ENCODE measurements at regions not wholly inside any gene's neighbourhood (a gene's known extent, or its start where the extent isn't known, plus 50 kb on each side); places are given as distances from the start of the nearest gene placed in this dataset.

- DNase-seq = no peak
Measured at GRCh38 chr15:97817276-97817890, 143.1 kb upstream of the ARRDC4 start.

DNA sequence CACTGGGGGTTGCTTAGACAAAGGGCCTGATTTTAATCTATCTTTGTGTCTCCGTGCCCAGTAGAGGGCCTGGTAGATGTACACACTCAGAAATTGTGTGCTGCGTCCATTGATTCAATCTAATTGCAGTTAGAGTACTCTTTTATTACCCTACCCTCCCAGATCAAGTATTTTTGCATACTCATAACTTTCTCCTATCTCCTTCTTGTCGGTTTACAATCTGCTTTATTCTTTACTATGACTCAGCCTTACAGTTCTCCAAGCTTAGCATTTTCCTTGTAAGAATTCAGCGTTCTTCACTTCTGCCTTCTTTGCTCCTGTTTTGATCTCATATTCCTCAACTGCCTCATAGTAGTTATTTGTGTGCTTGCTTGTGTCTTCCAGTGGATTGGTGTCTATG lies 124.5 kb upstream of the ARRDC4 start:
- no peak for DNase-seq

DNA sequence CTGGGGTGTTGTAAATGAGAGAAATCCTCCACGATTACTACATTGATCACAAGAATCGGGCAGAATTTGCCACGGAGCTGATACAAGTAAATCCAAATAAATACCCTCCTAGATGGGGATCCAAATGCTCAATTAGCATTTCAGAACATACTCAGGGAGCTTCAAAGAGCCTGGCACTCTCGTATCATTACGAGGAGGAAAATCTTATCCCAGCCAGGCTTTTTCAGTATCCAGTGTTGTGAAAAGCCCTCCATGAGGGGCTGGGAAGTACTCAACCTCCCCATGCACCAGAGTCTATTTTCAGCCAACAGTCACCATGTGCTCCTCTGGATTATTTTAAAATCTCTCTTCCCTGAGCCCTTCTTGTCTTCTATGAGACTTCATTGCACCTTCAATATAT lies 122.6 kb upstream of the ARRDC4 start:
- DNase-seq = no peak

GRCh38 chr15:97838606-97839210 lies 121.8 kb upstream of the ARRDC4 start:
- no peak for DNase-seq

- DNase-seq = no peak
Measured at GRCh38 chr15:97840501-97840900, 120.0 kb upstream of the ARRDC4 start.

DNA sequence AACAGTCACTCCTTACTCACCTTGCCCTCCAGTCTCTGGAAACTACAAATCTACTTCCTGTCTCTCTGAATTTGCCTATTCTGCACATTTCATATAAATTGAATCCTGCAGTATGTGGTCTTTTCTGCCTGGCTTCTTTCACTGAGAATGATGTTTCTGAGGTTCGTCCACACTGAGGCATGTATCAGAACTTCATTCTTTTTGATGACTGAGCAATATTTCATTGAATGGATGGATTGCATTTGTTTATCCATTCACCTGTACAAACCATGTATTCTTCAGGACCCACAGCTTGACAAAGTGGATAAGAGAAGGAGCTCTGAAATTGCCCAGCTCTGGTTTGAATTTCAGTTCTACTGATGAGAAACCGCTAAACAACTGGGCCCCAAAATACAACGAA lies 118.9 kb upstream of the ARRDC4 start:
- DNase-seq = no peak

DNA sequence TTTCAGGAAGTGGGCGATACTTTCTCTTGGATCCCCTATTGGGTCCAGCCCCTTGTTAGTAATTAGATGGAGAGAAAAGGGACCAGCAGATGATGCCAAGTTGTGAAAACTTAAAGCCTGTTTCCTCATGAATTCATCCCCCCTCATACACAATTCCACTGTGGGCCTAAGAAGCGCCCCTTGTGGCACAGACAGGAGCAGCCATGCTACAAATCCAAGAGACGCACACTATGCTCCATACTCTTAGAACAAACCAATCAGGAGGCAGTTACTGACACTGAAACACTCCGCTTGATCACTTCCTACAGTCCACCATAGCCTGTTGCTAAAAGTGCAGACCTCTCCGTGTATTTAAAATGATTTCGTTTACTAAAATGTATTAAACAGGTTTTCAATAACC lies 111.3 kb upstream of the ARRDC4 start:
- no peak for DNase-seq

- no peak for DNase-seq
Measured at GRCh38 chr15:97858296-97858695, 102.2 kb upstream of the ARRDC4 start.

DNA sequence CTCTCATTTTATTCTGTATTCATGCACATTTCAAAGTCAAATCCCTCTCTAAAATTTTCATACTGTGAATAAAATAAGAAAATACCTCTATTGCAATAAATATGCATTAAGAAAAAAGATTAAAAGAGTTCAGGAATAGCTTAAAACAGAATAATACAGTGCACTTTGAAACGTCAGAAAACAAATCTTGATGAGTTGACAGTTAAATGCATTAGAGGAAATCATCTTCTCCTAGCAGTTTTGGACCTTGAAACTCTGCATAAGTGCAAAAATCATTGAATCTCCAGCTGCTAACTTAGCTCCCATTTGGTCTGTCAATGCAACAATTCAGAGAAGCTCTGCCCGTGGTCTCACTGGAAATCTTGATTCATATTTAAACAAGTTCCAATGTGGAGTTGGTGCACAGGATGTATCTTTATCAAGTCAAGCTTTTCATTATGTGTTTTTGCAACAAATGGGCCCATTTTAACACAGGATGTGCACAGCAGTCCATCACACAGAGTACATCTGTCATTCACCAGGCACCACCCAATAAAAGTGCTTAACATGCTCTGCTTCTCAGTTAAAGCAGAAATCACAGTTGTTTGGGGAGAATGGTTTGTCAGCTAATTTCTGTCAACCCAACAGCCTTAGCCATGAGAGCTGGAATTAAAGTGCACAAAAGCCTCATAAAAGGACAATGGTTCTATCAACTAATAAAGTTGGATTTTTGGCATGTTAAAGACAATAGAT lies 98.8 kb upstream of the ARRDC4 start:
- no peak for DNase-seq

DNA sequence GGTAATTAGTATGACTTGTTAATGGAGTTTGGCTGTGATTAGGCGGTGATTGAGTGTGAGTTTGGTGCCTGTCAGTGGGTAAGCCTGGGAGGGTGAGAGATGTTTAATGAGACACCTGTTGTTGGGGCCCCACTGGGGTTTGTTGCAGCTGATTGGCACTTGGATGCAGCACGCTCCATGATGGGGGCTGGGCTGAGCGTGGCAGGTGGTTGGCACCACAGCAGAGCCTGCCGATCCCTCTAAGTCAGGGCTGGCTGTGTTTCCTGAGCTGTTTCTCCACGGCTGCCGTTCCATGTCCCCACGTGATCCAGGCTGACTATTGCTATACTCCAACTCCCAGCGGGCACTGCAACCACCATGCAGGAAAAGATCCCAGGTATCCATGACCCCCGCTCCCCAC lies 93.5 kb upstream of the ARRDC4 start:
- no peak for DNase-seq

- no peak for DNase-seq
Measured at GRCh38 chr15:97867870-97868269, 92.6 kb upstream of the ARRDC4 start.

DNA sequence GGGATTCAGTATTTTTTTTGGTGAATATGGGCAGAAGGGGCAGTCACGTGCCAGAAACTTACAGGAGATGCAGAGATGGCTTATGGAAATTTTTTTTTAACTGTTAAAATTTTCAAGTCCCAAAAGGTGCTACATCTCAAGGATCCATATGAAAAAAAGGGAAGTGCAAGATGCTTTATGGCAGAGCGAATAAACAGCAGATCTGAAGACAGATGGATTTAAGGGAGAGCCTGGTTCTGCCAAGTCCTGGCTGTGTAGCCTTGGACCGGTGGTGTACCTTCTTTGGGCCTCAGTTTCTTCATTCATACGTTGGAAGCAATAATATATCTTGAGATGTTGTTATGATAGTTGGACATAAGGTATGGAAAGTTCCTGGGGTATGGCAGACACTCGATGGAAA lies 91.5 kb upstream of the ARRDC4 start:
- DNase-seq = no peak

GRCh38 chr15:97870771-97871170 lies 89.7 kb upstream of the ARRDC4 start:
- DNase-seq = no peak

DNA sequence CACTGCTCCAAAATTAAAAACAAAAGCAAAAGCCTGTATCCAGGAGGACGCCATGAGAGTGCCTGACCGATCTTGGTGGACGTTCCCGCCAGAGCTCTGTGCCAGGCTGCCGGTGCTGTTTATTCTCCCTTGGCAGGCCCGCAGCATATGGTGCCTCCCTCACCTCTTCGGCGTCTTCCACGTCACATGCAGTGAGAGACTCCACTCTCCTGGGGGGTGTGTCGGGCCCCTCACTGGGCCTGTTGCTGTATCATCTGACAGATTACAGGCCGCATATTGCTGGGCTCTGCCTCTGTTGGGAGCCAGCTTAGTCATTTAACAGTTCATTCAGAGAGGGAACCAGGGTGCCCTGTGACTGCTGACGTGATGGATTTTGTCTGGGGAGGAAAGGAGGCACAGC lies 86.4 kb upstream of the ARRDC4 start:
- DNase-seq = no peak

DNA sequence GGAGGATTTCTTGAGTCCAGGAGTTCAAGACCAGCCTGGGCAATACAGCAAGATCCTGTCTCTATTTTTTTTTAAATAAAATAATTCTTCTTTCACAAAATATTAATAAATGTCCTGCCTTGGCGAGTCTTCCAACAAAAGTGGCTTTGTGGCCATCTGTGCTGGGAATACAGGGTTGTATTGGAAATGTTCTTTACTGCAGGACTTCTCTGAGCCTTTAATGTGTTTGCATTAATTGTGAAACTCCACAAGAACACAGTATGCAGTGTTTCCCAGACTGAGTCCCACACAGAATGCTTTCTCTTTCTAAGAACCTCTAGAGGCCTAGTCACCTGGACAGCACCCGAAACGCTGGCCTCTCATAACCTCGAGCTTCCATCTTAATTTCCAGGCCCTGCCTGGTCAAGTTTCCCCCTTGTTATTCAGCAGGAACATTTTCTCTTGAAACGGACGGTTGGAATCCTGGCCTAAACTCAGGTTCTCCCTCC lies 85.4 kb upstream of the ARRDC4 start:
- DNase-seq = no peak

- DNase-seq = no peak
Measured at GRCh38 chr15:97875513-97876280, 84.8 kb upstream of the ARRDC4 start.

- no peak for DNase-seq
Measured at GRCh38 chr15:97876281-97876675, 84.2 kb upstream of the ARRDC4 start.

- DNase-seq = no peak
Measured at GRCh38 chr15:97881346-97881965, 79.0 kb upstream of the ARRDC4 start.

GRCh38 chr15:97884513-97885131 lies 75.9 kb upstream of the ARRDC4 start:
- DNase-seq = no peak

GRCh38 chr15:97890307-97890706 lies 70.2 kb upstream of the ARRDC4 start:
- no peak for DNase-seq

- DNase-seq = no peak
Measured at GRCh38 chr15:97892167-97892938, 68.2 kb upstream of the ARRDC4 start.
